ENCODE measurements at regions not wholly inside any gene's neighbourhood (a gene's known extent, or its start where the extent isn't known, plus 50 kb on each side); places are given as distances from the start of the nearest gene placed in this dataset.

DNA sequence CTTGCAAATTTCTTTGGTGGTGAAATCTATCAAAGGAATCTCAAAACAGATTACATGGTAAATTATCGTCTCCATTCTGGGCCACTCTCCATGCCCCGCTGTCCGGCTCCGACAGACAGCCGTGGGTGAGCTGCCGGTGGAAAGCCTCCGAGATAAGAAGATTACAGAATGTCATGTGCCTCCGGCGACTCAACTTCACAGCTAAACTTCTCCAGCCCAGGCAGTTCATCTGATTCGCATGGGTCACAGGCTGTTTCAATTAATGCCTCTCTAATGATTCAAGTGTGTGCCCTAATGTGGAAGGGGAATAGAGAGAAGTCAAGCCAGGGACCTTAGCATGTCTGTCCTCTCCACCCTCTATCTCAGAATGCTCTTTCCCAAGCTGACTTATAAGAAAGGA, 520.8 kb upstream of the ZFHX3 start:
- ChIA-PET RAD21 (ENCODE audit: unreplicated experiment) (interaction anchor here (0.5 kb wide), 1 partner anchor 310 kb away, joined by 3 read pairs; no protein-coding TSS in a partner anchor), SMC1A (ENCODE audit: uncharacterized antibody, unreplicated experiment) (no interaction called here), CTCF (no interaction called here), POLR2A (interaction anchor here (0.6 kb wide), 1 partner anchor 22 kb away, joined by 4 read pairs; no protein-coding TSS in a partner anchor)
- no peak overlapping the region for H3K9ac ChIP-seq (ENCODE audit: control insufficient read depth, insufficient read depth, low read length)
- H4K20me1 ChIP-seq (ENCODE audit: control insufficient read depth, insufficient read depth), result no peaks in the 10 kb centered on the region
- no peaks in the 10 kb centered on the region; a peak in 1 of 4 replicates for H3K27me3 ChIP-seq (replicated peaks in 1 of 2; ENCODE audit: control insufficient read depth in 2 of 2, insufficient read depth in 2 of 2, low read length in 1 of 2)
- H3K4me2 ChIP-seq (ENCODE audit: control insufficient read depth, insufficient read depth), result no peak overlapping the region
- no peak for DNase-seq (ENCODE audit: low read depth, low spot score)
- H3K4me1 ChIP-seq (ENCODE audit: control insufficient read depth, insufficient read depth, low read length), result no peaks in the 10 kb centered on the region
- no peaks in the 10 kb centered on the region for H3K36me3 ChIP-seq (ENCODE audit: control insufficient read depth in 2 of 2, insufficient read depth in 2 of 2, low read length in 1 of 2)
- no peak overlapping the region for H3K27ac ChIP-seq (ENCODE audit: control insufficient read depth, insufficient read depth)
- no peaks in the 10 kb centered on the region for H3K79me2 ChIP-seq (ENCODE audit: control insufficient read depth, insufficient read depth, low read length)
- 80% methylated on average over 10 of the region's 10 CpGs for WGBS (ENCODE audit: insufficient coverage, insufficient replicate concordance, low lambda C conversion rate, missing lambda C conversion rate)
- in situ Hi-C loops (cut with MboI) (no loop called here), intact Hi-C loops (cut with micrococcal nuclease; ENCODE audit: unreplicated experiment) (loop anchor here (5.0 kb wide), 2 partner anchors 389 to 469 kb away; no protein-coding TSS in a partner anchor)
- TF ChIP-seq WRNIP1 (IDR thresholded peaks at IDR 0.05; ENCODE audit: borderline replicate concordance, low read depth, low read length) (no peak), CHD1 (IDR thresholded peaks at IDR 0.05; ENCODE audit: low read depth, low read length) (no peak), CHD2 (IDR thresholded peaks at IDR 0.05; ENCODE audit: borderline replicate concordance, low read depth, low read length) (no peak), FOXK2 (IDR thresholded peaks at IDR 0.05) (no peak), BMI1 (IDR thresholded peaks at IDR 0.05; ENCODE audit: borderline replicate concordance) (no peak)
- TF ChIP-seq, protein P1, sequence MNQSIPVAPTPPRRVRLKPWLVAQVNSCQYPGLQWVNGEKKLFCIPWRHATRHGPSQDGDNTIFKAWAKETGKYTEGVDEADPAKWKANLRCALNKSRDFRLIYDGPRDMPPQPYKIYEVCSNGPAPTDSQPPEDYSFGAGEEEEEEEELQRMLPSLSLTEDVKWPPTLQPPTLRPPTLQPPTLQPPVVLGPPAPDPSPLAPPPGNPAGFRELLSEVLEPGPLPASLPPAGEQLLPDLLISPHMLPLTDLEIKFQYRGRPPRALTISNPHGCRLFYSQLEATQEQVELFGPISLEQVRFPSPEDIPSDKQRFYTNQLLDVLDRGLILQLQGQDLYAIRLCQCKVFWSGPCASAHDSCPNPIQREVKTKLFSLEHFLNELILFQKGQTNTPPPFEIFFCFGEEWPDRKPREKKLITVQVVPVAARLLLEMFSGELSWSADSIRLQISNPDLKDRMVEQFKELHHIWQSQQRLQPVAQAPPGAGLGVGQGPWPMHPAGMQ (IDR thresholded peaks at IDR 0.05; ENCODE audit: borderline replicate concordance), result no peak
- no peak overlapping the region for H2AFZ ChIP-seq (ENCODE audit: control insufficient read depth, low read depth, low read length)
- no peak for ATAC-seq
- no peak overlapping the region for H3K4me3 ChIP-seq
- no peak for FAIRE-seq
- H3K9me3 ChIP-seq (replicated peaks; ENCODE audit: control insufficient read depth, insufficient read depth, low read length), result no peaks in the 10 kb centered on the region; the same call in 2 of the 3 replicates
- BruUV-seq (replicated peaks), result no TSS peak

DNA sequence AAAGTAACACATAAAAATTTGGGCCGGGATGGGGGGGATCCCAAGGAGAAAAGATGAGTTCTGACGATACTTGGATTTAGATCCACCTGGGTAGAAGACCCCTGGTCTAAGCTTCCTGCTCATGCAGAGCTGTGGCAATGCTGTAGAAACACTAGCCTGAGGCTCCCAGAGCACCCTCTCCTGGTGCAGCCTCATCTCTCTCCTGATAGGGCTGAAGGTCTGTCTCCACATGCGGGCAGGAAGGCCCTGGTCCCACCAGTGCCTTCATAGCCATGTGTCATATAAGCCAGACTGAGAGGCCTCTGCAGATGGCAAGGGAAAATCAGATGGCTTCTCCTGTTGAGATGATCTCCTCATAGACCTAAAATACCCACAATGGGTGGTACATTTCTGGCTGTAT, 518.0 kb upstream of the ZFHX3 start:
- 52% methylated on average over 3 of the region's 3 CpGs for WGBS (ENCODE audit: insufficient coverage, insufficient replicate concordance, low lambda C conversion rate, missing lambda C conversion rate)
- in situ Hi-C loops (cut with MboI), result no loop called here
- Histone ChIP-seq H3K36me3 (ENCODE audit: control insufficient read depth in 2 of 2, insufficient read depth in 2 of 2, low read length in 1 of 2) (no peaks in the 10 kb centered on the region), H3K9ac (ENCODE audit: control insufficient read depth, insufficient read depth, low read length) (no peak overlapping the region), H3K27ac (ENCODE audit: control insufficient read depth, insufficient read depth) (no peak overlapping the region), H4K20me1 (ENCODE audit: control insufficient read depth, insufficient read depth) (no peaks in the 10 kb centered on the region), H3K27me3 (replicated peaks in 1 of 2; ENCODE audit: control insufficient read depth in 2 of 2, insufficient read depth in 2 of 2, low read length in 1 of 2) (no peaks in the 10 kb centered on the region), H3K4me3 (no peak overlapping the region), H3K79me2 (ENCODE audit: control insufficient read depth, insufficient read depth, low read length) (no peaks in the 10 kb centered on the region), H2AFZ (ENCODE audit: control insufficient read depth, low read depth, low read length) (no peak overlapping the region), H3K4me2 (ENCODE audit: control insufficient read depth, insufficient read depth) (no peak overlapping the region), H3K9me3 (replicated peaks; ENCODE audit: control insufficient read depth, insufficient read depth, low read length) (no peaks in the 10 kb centered on the region; the same call in 2 of the 3 replicates), H3K4me1 (ENCODE audit: control insufficient read depth, insufficient read depth, low read length) (no peaks in the 10 kb centered on the region)
- no TSS peak for BruUV-seq (replicated peaks)
- no peak for ATAC-seq
- POLR2A ChIA-PET, result interaction anchor here (0.6 kb wide), 1 partner anchor 84 kb away, joined by 8 read pairs; no protein-coding TSS in a partner anchor
- RAD21 ChIA-PET (ENCODE audit: unreplicated experiment), result interaction anchor here (0.9 to 1.9 kb wide), 2 partner anchors 79 to 313 kb away, joined by 3 to 5 read pairs; no protein-coding TSS in a partner anchor
- FAIRE-seq, result no peak
- intact Hi-C loops (cut with micrococcal nuclease; ENCODE audit: unreplicated experiment), result loop anchor here (2.0 to 5.0 kb wide), 3 partner anchors 313 to 471 kb away; no protein-coding TSS in a partner anchor
- CTCF ChIA-PET, result interaction anchor here (2.2 to 2.9 kb wide), 2 partner anchors 19 to 312 kb away, joined by 7 to 15 read pairs; no protein-coding TSS in a partner anchor
- SMC1A ChIA-PET (ENCODE audit: uncharacterized antibody, unreplicated experiment), result interaction anchor here (1.0 to 2.2 kb wide), 2 partner anchors 312 to 453 kb away, joined by 3 to 10 read pairs; no protein-coding TSS in a partner anchor
- DNase-seq (ENCODE audit: low read depth, low spot score), result no peak
- TF ChIP-seq, protein P1 (IDR thresholded peaks at IDR 0.05; ENCODE audit: borderline replicate concordance), result no peak
- TF ChIP-seq MEF2B (IDR thresholded peaks at IDR 0.05; ENCODE audit: partially characterized antibody, poor library complexity, severe bottlenecking) (no peak), BHLHE40 (IDR thresholded peaks at IDR 0.05; ENCODE audit: borderline replicate concordance in 1 of 2, low read depth in 2 of 2, low read length in 1 of 2) (no peak), EZH2 (IDR thresholded peaks at IDR 0.05; ENCODE audit: borderline replicate concordance, control insufficient read depth, low read depth, low read length) (no peak), NFIC (IDR thresholded peaks at IDR 0.05; ENCODE audit: low read depth, low read length) (no peak)
- TF ChIP-seq, protein P2, sequence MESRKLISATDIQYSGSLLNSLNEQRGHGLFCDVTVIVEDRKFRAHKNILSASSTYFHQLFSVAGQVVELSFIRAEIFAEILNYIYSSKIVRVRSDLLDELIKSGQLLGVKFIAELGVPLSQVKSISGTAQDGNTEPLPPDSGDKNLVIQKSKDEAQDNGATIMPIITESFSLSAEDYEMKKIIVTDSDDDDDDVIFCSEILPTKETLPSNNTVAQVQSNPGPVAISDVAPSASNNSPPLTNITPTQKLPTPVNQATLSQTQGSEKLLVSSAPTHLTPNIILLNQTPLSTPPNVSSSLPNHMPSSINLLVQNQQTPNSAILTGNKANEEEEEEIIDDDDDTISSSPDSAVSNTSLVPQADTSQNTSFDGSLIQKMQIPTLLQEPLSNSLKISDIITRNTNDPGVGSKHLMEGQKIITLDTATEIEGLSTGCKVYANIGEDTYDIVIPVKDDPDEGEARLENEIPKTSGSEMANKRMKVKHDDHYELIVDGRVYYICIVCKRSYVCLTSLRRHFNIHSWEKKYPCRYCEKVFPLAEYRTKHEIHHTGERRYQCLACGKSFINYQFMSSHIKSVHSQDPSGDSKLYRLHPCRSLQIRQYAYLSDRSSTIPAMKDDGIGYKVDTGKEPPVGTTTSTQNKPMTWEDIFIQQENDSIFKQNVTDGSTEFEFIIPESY (IDR thresholded peaks at IDR 0.05), result no peak
